GM12878 (cell line): ENCODE measurements at regions not wholly inside any gene's neighbourhood (a gene's known extent, or its start where the extent isn't known, plus 50 kb on each side); places are given as distances from the start of the nearest gene placed in this dataset.

Experiments
- BCLAF1 ChIP-seq: fragments of 450-650 bp; IDR thresholded peaks from 2 replicates; pipeline ENCODE4 v1.6.1; 2017; ENCODE audit warnings: antibody characterized with exemption, mild to moderate bottlenecking, moderate library complexity
- EP300 ChIP-seq, 2 experiments: fragments of 150-350 bp in 1 of 2; IDR thresholded peaks; 2 replicates each; pipeline ENCODE4 v1.6.1; 2011 to 2012; ENCODE audit warnings: low read depth in 2 of 2, low read length in 2 of 2, borderline replicate concordance in 1 of 2, improper control_type of control experiment in 1 of 2, inconsistent platforms in 1 of 2; ENCODE audit not compliant: control insufficient read depth in 1 of 2
- EZH2 ChIP-seq: IDR thresholded peaks from 2 replicates; pipeline ENCODE4 v1.6.1; 2012; ENCODE audit warnings: low read depth, mild to moderate bottlenecking, control low read depth, inconsistent platforms, low read length, borderline replicate concordance; ENCODE audit not compliant: control insufficient read depth
- MAX ChIP-seq: IDR thresholded peaks from 2 replicates; pipeline ENCODE4 v1.6.1; 2012; ENCODE audit warnings: low read depth, low read length, improper control_type of control experiment
- POLR2A ChIP-seq: IDR thresholded peaks from 2 replicates; pipeline ENCODE4 v1.6.1; 2011; ENCODE audit warnings: low read depth, mild to moderate bottlenecking, low read length
- RAD21 ChIP-seq: IDR thresholded peaks from 2 replicates; pipeline ENCODE4 v1.6.1; 2011; ENCODE audit warnings: mild to moderate bottlenecking, low read depth, low read length, moderate library complexity; ENCODE audit not compliant: insufficient read depth
- REST ChIP-seq: IDR thresholded peaks from 2 replicates; pipeline ENCODE4 v1.6.1; 2012; ENCODE audit warnings: mild to moderate bottlenecking, low read depth, low read length
- ZZZ3 ChIP-seq: IDR thresholded peaks from 2 replicates; pipeline ENCODE4 v1.6.1; 2011; ENCODE audit warnings: low read depth; ENCODE audit not compliant: control insufficient read depth, insufficient read length

- TF ChIP-seq REST, result no peak
- no peak for TF ChIP-seq EP300 (IDR thresholded peaks at IDR 0.05; ENCODE audit: borderline replicate concordance in 1 of 2, control insufficient read depth in 1 of 2, low read depth in 2 of 2, low read length in 2 of 2)
- no peak for TF ChIP-seq RAD21
- TF ChIP-seq POLR2A, result no peak
- no peak for TF ChIP-seq ZZZ3
- no peak for TF ChIP-seq MAX
- no peak for TF ChIP-seq BCLAF1
- no peak for TF ChIP-seq EZH2
Observed at GRCh38 chr4:165569031-165569430, 190.2 kb downstream of the CPE start.
